IPS-15b (cell line): ENCODE measurements at regions not wholly inside any gene's neighbourhood (a gene's known extent, or its start where the extent isn't known, plus 50 kb on each side); places are given as distances from the start of the nearest gene placed in this dataset.
"Not testable (repeated sequence)": the region's sequence is repeated elsewhere in the genome, so short reads cannot be mapped to it uniquely, and the experiment has no call there.

Experiments
- H3K27me3 ChIP-seq: one replicate; pipeline ENCODE4 v1.6.1; 2013; ENCODE audit warnings: low read length; ENCODE audit not compliant: control insufficient read depth, insufficient read depth
- H3K36me3 ChIP-seq: one replicate; pipeline ENCODE4 v1.6.1; 2013; ENCODE audit warnings: low read length; ENCODE audit not compliant: control insufficient read depth, insufficient read depth
- H3K4me1 ChIP-seq: one replicate; pipeline ENCODE4 v1.6.1; 2013; ENCODE audit warnings: mild to moderate bottlenecking, low read length; ENCODE audit not compliant: control insufficient read depth, insufficient read depth
- H3K4me3 ChIP-seq: one replicate; pipeline ENCODE4 v1.5.1; 2013; ENCODE audit warnings: low read depth, low read length
- H3K9ac ChIP-seq: one replicate; pipeline ENCODE4 v1.6.1; 2013; ENCODE audit warnings: low read depth, mild to moderate bottlenecking, low read length
- H3K9me3 ChIP-seq: one replicate; pipeline ENCODE4 v1.6.1; 2013; ENCODE audit warnings: mild to moderate bottlenecking, low read length; ENCODE audit not compliant: control insufficient read depth, insufficient read depth

DNA sequence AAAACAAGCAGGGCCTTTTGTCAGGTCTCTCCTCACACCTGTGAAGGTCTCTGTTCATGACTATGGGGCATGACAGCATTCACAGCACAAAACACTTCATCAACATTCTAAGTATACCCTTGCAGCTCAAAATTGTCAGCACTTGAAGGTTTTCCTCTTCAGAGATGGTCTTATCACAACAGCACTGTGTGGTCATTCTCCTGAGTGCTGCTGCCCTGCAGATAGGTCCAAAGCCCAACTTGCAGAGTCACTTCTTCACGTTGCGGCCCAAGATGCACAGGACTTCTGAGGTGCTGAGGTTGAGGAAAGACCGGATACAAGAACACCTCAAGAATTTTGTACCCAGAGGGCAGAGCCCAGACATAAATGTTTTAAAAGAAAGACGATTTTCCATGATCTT, 574.5 kb downstream of the UQCRFS1 start:
- peaks cover 5% of the 10 kb centered on the region for H3K36me3 ChIP-seq
- H3K4me3 ChIP-seq, result no peak overlapping the region
- H3K4me1 ChIP-seq, result peaks cover 2% of the 10 kb centered on the region
- H3K9me3 ChIP-seq, result no peaks in the 10 kb centered on the region
- no peaks in the 10 kb centered on the region for H3K27me3 ChIP-seq
- H3K9ac ChIP-seq, result no peak overlapping the region

DNA sequence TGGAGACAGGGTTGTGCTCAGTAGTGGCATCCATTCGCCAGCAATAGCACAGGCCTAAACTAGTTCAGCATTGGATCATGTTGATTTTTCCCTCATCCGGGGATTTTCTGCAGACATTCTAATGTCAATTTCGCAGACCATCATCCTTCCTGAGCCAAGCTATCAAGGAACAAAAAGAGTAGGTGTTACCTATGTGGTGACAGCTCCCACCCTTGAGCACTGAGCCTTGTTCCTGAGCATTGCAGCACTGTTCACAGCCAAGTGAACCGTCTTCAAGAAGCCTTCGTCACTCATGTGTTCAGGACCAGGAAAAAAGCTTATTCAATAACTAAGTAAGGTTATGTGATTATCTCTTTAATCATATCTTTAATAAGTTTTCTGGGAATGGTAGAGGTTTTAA, 576.2 kb downstream of the UQCRFS1 start:
- H3K4me3 ChIP-seq, result no peak overlapping the region
- peaks cover 5% of the 10 kb centered on the region for H3K36me3 ChIP-seq
- no peaks in the 10 kb centered on the region for H3K9me3 ChIP-seq
- no peaks in the 10 kb centered on the region for H3K27me3 ChIP-seq
- peaks cover 6% of the 10 kb centered on the region for H3K4me1 ChIP-seq
- H3K9ac ChIP-seq, result no peak overlapping the region

DNA sequence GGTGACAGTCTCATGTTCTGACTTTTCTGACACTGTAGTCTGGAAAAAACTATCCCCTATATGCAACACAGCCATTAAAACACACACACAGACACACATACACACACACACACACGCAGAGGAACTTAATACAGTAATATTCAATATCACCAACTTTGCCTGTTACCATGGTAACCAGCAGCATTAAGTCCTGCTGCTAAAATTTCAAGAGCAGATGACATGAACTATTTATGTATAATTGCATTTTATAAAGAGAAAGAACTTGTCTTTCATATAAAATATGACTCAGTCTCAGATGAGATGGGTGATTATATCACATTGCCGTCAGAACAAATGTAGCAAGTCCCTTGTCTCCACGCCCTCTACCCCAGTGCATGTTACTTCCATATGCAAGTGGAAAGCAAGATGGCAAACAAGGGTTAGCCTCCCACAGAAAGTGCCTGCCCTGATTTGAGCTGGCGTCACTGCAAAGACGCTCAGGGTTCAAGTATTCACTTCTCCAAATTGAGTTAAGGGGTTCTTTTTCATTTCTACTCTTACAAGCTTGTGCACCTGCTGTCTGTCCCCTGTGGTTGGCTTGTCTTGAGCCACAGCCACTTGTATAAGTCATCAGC, 576.8 kb downstream of the UQCRFS1 start:
- H3K9me3 ChIP-seq, result no peaks in the 10 kb centered on the region

DNA sequence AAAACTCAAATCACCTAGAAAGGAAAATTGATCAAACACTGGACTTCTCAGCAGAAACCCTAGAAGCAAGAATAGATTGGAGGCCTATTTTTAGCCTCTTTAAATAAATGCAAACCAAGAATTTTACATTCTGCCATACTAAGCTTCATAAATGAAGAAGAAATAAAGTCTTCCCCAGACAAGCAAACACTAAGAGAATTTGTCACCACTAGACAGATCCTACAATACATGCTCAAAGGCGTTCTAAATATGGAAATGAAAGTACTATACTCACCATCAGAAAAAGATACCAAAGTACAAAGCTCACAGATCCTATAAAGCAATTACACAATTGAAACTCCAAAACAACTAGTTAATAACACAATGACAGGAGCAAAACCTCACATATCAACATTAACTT, 578.1 kb downstream of the UQCRFS1 start:
- peaks cover 6% of the 10 kb centered on the region for H3K4me1 ChIP-seq
- no peaks in the 10 kb centered on the region for H3K9me3 ChIP-seq
- no peaks in the 10 kb centered on the region for H3K27me3 ChIP-seq
- no peaks in the 10 kb centered on the region for H3K36me3 ChIP-seq
- H3K9ac ChIP-seq, result no peak overlapping the region
- no peak overlapping the region for H3K4me3 ChIP-seq

More for the DNA sequence above, 576.8 kb downstream of the UQCRFS1 start:
- peaks cover 3% of the 10 kb centered on the region for H3K36me3 ChIP-seq
- no peak overlapping the region for H3K4me3 ChIP-seq
- H3K9ac ChIP-seq, result no peak overlapping the region
- H3K4me1 ChIP-seq, result peaks cover 6% of the 10 kb centered on the region
- H3K27me3 ChIP-seq, result no peaks in the 10 kb centered on the region

DNA sequence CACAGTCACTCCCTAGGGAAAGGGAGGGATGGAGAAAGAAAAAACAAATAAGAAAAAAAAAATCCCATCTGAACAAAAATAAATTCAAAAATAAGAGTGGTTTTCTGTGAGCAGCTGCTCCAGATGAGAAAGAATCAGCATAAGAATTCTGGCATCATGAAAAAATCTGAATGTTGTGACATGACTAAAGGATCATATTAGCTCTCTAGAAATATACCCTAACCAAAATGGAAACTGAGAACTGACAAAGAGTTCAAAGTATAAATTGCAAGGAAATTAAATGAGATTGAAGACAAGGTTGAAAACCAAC, 579.0 kb downstream of the UQCRFS1 start:
- H3K9ac ChIP-seq, result no peak overlapping the region
- H3K27me3 ChIP-seq, result no peaks in the 10 kb centered on the region
- H3K36me3 ChIP-seq, result no peaks in the 10 kb centered on the region
- H3K9me3 ChIP-seq, result no peaks in the 10 kb centered on the region
- no peak overlapping the region for H3K4me3 ChIP-seq
- peaks cover 6% of the 10 kb centered on the region for H3K4me1 ChIP-seq

DNA sequence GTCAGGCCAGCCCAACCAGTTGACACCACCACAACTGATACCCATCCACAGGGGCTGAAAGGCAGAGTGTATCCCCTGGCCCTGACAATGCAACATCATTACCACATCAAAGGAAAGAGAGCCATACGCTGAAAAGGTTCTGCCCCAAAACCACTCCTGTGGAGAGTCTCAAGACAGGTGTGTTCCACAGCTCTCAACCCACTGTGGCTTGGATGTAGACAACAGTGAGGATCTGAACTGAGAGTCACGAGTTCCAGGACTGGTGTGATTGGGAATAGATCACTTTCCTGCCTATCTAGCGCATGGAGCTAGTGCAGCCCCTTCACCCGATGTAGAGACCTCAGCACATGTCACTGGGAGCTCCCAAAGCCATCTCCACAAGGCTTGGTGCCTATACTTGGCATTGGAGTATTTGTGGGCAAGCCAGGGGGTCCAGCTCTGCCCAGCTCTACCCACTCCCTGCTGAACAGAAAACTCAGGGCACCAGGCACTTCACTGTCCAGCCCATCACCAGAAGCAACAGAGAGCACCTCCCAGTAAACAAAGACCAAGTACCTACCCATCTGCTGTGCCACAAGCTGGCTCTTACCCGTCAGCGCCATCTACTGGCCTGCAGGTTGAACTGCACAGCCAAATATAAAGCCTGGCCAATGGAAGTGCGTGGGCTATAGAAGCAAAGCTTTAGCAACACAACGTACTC, 579.5 kb downstream of the UQCRFS1 start:
- no peaks in the 10 kb centered on the region for H3K36me3 ChIP-seq
- no peak overlapping the region for H3K9ac ChIP-seq
- H3K9me3 ChIP-seq, result no peaks in the 10 kb centered on the region
- H3K4me3 ChIP-seq, result no peak overlapping the region
- no peaks in the 10 kb centered on the region for H3K27me3 ChIP-seq
- H3K4me1 ChIP-seq, result peaks cover 6% of the 10 kb centered on the region

DNA sequence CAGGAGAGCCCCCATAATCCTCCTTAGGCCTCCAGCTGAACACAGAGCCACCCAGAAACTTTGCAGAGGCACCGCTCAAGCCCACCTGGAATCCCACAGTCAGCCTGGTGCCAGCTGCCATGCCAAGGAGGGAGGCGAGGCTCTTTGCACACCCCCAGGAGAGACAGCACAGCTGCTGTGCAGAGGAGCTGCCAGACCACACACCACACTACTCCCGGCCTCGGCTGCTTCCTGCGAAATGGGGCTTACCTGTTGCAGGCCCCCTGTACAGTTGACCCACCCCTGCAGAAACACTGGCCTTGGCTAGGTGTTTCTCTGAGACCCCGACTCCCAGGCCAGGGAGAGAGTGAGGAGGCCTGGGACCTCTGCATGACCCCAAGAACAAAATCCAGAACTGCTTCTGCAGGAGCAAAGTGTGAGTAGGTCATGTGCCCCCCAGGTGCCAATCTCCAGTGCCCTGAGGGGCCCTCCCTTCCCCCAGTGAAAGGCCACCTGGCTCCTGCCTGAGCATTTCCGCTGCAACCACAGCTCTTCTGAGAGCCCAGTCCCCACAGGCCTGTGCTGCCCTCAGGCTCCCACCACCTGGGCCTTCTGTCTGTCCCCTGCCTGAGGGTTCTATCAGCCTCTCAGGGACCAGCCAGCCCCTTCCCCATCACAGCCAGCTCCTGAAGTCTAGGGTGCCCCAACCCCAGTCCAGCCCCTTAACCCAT, 580.4 kb downstream of the UQCRFS1 start:
- Histone ChIP-seq H3K4me1 (peaks cover 6% of the 10 kb centered on the region), H3K9me3 (no peaks in the 10 kb centered on the region), H3K4me3 (no peak overlapping the region), H3K27me3 (no peaks in the 10 kb centered on the region), H3K9ac (no peak overlapping the region), H3K36me3 (no peaks in the 10 kb centered on the region)

DNA sequence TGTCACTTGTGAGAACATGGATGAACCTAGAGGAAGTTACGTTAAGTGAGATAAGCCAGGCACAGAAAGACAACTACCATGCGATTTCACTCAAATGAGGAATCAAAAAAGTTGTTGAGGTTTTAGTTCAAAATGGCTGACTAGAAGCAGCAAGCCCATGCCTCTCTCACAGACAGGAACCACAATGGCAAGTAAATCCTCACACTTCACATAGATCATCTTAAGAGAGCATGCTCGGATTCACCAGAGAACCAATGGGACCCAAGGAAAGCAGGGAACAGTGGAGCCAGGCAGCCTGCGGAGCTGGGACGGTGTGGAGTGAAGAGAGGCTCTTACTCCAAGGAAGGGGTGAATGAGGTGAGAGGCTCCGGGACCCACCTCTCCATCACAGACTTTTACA, 581.0 kb downstream of the UQCRFS1 start:
- H3K27me3 ChIP-seq, result no peaks in the 10 kb centered on the region

DNA sequence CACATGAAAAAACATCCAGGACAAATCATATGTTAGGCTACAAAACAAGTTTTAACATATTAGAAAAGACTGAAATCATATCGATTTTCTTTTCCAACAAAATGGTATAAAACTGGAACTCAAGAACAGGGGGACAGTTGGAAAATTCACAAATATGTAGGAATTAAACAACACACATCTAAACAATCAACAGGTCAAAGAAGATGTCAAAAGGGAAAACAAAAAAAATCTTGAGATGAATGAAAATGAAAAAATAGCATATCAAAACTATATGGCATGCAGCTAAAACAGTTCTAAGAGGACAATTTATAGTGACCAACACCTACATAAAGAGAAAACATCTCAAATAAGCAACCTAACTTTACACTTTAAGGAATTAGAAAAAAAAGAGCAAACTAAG, 585.3 kb downstream of the UQCRFS1 start:
- H3K36me3 ChIP-seq, result no peaks in the 10 kb centered on the region
- H3K27me3 ChIP-seq, result no peaks in the 10 kb centered on the region
- no peak overlapping the region for H3K4me3 ChIP-seq
- H3K9me3 ChIP-seq, result no peaks in the 10 kb centered on the region
- no peaks in the 10 kb centered on the region for H3K4me1 ChIP-seq
- H3K9ac ChIP-seq, result no peak overlapping the region

More for the DNA sequence above, 581.0 kb downstream of the UQCRFS1 start:
- H3K36me3 ChIP-seq, result no peaks in the 10 kb centered on the region
- no peak overlapping the region for H3K4me3 ChIP-seq
- H3K4me1 ChIP-seq, result peaks cover 6% of the 10 kb centered on the region
- no peak overlapping the region for H3K9ac ChIP-seq
- no peaks in the 10 kb centered on the region for H3K9me3 ChIP-seq

DNA sequence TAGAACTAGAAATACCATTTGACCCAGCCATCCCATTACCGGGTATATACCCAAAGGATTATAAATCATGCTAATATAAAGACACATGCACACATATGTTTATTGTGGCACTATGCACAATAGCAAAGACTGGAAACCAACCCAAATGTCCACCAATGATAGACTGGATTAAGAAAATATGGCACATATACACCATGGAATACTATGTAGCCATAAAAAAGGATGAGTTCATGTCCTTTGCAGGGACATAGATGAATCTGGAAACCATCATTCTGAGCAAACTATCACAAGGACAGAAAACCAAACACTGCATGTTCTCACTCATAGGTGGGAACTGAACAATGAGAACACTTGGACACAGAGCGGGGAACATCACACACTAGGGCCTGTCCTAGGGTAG, 586.5 kb downstream of the UQCRFS1 start:
- H3K4me3 ChIP-seq, H3K27me3 ChIP-seq, H3K4me1 ChIP-seq, H3K9me3 ChIP-seq, H3K9ac ChIP-seq, H3K36me3 ChIP-seq: not testable (repeated sequence)

DNA sequence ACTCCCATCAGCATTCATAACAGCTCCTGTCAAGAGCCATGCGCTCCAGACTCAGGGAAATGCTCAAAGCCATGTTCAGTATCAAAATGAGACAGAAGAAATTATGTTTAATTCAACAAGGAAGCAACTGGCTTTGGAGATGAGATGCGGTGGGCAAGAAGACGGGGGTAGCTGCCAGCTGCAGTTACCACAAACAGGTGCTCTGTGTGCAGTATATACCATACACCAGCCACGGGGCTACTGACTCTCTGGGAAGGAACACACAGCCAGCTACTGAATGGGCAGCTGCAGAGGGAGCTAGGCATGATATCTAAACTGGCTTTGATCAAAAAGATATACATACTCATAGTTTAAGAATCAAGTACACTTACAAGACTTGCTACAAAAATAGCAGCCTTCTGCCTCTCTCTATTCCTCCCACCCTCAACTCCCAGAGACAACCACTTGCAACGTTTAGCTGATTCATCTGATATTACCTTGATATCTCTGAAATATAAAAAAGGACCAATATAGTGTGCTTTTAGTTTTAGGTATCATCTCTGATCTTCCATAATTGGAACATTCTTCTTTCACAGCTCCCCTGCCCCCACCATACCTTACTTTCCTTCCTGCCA, 593.0 kb downstream of the UQCRFS1 start:
- Histone ChIP-seq H3K36me3 (peaks cover 4% of the 10 kb centered on the region), H3K27me3 (no peaks in the 10 kb centered on the region), H3K4me1 (no peaks in the 10 kb centered on the region), H3K9ac (no peak overlapping the region), H3K4me3 (no peak overlapping the region), H3K9me3 (no peaks in the 10 kb centered on the region)

DNA sequence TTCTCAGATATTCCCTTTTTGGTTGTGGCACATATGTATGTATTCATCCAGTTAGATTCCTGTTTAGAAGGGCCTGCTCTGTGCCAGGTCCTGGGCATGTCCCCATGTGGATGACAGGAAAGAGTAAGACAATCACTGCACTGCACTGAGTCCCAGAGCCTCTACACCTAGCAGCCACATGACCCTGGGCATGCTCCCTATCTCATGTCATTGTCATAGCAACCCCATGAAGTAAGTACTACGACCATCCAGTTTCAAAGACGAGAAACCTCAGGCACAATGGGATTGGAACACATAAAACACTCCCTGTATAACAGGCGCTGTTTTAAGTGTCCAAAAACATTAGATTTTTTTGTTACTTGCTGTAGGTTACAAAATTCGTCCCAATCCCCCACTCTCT, 594.4 kb downstream of the UQCRFS1 start:
- Histone ChIP-seq H3K27me3 (no peaks in the 10 kb centered on the region), H3K36me3 (peaks cover 7% of the 10 kb centered on the region), H3K4me3 (no peak overlapping the region), H3K9me3 (no peaks in the 10 kb centered on the region), H3K9ac (no peak overlapping the region), H3K4me1 (no peaks in the 10 kb centered on the region)
